Fibroblast of mammary gland (primary cell): ENCODE measurements at regions not wholly inside any gene's neighbourhood (a gene's known extent, or its start where the extent isn't known, plus 50 kb on each side); places are given as distances from the start of the nearest gene placed in this dataset.

Experiments used
- DNase-seq: peaks from one replicate; pipeline ENCODE4 v3.0.0-alpha.2; 2010; ENCODE audit warnings: low read depth
- H3K4me3 ChIP-seq: 2 replicates; pipeline ENCODE4 v1.5.1; 2011; ENCODE audit warnings: low read depth, mild to moderate bottlenecking, low read length, moderate library complexity; ENCODE audit not compliant: control insufficient read depth
- CTCF ChIP-seq: conservative IDR thresholded peaks from 2 replicates; pipeline ENCODE4 v1.5.1; 2011; ENCODE audit warnings: low read depth, low read length, inconsistent platforms; ENCODE audit not compliant: control insufficient read depth, insufficient read depth

- no peak for TF ChIP-seq CTCF
- H3K4me3 ChIP-seq = no peak overlapping the region
- DNase-seq = no peak
Measured at GRCh38 chr4:119810001-119810400, 181.4 kb upstream of the PDE5A start.

- H3K4me3 ChIP-seq = no peak overlapping the region
- no peak for TF ChIP-seq CTCF
Measured at GRCh38 chr4:119804404-119804803, 175.8 kb upstream of the PDE5A start.

GRCh38 chr4:119797238-119797894 lies 168.8 kb upstream of the PDE5A start:
- no peak overlapping the region for H3K4me3 ChIP-seq
- TF ChIP-seq CTCF = no peak

More at GRCh38 chr4:119804404-119804803, 175.8 kb upstream of the PDE5A start:
- DNase-seq = no peak

GRCh38 chr4:119795986-119796578 lies 167.5 kb upstream of the PDE5A start:
- H3K4me3 ChIP-seq = no peak overlapping the region
- TF ChIP-seq CTCF = no peak
- no peak for DNase-seq

More at GRCh38 chr4:119797238-119797894, 168.8 kb upstream of the PDE5A start:
- DNase-seq = no peak

GRCh38 chr4:119794681-119795080 lies 166.1 kb upstream of the PDE5A start:
- no peak overlapping the region for H3K4me3 ChIP-seq
- no peak for TF ChIP-seq CTCF
- no peak for DNase-seq

- TF ChIP-seq CTCF = no peak
- H3K4me3 ChIP-seq = no peak overlapping the region
- DNase-seq = no peak
Measured at GRCh38 chr4:119794113-119794512, 165.5 kb upstream of the PDE5A start.
